Left renal pelvis (tissue), 4 donors: ENCODE measurements at regions not wholly inside any gene's neighbourhood (a gene's known extent, or its start where the extent isn't known, plus 50 kb on each side); places are given as distances from the start of the nearest gene placed in this dataset.

Experiments
- DNase-seq, 4 donors: peaks; one replicate each; pipeline ENCODE4 v3.0.0-alpha.2; 2013; ENCODE audit warnings: low read depth in 4 of 4, low spot score in 3 of 4

DNA sequence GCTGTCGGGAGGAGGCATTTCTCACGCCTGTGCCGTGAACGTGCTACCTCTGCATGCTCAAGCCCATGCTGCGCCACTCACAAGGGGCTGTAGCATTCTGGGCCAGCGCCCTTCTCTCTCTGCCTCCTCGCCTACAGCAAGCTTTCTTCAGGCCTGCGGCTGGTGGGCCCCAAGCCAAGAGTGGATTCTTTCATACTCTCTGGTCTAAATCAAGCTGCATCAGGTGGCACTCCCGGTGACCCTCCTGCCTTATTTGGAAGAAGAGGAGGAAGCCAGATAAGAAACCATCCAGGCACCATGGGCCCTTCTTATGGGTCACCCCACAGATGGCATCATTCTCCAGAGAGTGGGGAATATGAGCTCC lies 86.7 kb upstream of the DUSP5 start:
- DNase-seq: no peak

DNA sequence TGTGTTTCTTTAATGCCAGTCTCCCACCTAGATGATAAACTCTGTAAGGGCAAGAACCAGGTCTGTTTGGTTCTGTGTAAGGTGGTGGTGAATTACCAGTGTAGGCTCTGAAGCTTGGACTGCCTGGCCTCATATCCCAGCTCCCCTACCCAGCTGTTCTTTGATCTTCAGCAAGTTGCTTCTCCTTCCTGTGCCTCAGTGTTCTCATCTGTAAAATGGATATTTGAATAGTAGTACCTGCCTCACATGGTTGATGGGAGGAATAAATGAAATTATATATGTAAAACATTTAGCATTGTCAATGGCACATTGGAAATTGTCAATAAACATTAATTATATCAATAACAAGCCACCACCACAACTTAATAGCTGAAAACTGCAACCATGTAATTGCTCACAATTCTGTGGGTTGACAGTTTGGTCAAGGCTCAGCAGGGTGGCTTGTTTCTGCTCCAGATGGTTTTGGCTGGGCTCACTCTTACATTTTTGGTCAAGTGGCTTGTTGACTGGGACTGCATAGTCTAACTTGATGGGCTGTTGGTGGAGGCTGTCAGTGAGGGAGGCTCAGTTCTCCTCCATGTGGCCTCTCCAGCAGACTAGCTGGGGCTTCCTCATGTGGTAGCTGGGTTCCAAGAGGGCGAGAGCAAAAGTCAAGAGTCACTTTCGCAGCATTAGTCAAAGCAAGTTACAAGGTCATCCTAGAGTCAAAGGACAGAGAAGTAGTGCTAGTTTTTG lies 84.5 kb upstream of the DUSP5 start:
- no peak for DNase-seq

DNA sequence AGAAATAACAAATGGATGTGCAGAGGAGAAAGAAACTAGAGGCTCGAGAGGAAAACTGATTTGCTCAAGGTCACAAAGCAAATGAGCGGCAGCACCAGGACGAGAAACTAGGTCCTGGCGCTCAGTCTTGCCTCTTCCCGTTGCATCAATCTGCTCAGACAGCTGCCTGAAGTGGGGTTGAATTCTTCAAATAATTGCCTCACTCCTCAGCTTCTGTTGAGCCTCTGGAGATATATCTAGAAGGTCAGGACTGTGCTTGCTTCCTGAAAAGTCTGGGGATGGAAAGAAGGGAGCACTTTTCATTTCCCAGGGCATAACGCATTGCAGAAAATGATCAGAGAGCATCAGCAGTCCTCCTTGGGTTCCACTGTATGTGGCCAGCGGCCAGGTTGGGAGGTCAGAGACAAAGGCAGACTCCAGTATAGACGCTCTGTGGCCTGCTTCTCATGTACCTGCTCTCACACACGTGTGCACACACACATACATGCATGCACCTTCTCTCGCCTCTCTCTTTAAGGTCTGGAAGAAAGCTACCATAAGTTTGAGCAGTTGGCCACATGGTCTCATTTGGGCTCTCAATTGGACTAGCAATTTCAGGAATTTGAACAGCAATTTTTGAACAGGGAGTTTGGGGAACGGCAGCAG lies 83.7 kb upstream of the DUSP5 start:
- DNase-seq: no peak

DNA sequence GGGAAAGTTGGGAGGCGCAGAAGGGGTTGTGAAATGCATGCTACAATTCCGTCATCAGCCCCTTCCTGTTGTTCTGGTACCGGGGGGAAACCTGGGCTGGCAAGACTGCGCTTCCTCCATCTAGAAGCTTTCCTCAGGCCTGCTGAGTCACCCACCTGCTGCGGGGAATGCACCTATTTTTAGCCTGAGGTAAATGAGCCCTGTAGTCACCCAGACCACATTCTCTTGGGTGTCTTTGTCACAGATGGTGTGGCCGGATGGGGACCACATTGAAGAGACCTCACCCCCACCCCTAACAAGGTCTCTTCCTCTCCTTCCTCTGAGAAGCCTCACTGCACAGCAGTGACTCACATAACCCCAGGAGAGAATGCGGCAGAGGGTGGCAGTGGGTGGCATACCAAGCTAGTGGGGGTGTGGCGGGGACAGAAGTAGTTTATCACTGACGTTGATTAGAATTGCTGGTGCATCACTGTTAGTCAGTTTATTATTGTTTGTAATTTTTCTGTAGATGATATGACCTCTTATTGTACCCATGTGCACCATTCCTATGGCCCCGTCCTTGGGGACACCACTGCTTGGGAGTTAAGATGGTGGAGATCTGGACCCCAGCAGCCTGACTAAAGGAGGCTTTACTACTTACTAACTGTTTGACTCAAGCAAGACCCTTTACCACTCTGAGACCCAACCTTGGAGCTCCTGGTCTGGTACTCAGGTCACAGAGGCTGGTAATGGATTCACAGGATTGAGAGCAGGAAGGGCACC lies 83.0 kb upstream of the DUSP5 start:
- no peak for DNase-seq

DNA sequence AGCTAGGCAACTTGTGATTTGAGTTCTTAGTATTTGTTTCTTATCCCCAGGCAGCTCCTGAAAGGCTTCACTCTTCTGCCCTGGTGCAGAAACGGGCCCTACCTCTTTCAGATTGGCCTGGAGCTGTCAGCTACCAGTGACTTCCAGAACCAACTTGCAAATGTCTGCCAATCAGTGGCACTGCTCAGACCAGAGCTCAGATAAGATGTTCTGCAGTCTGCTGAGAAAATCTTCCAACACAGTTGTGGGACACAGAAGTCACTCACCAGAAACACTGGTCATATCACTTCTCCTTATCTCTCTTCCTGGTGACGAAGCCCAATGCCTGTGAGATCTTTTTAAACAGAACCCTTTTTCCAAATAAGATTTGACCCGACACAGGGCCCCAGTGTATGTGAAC lies 81.9 kb upstream of the DUSP5 start:
- DNase-seq: no peak

DNA sequence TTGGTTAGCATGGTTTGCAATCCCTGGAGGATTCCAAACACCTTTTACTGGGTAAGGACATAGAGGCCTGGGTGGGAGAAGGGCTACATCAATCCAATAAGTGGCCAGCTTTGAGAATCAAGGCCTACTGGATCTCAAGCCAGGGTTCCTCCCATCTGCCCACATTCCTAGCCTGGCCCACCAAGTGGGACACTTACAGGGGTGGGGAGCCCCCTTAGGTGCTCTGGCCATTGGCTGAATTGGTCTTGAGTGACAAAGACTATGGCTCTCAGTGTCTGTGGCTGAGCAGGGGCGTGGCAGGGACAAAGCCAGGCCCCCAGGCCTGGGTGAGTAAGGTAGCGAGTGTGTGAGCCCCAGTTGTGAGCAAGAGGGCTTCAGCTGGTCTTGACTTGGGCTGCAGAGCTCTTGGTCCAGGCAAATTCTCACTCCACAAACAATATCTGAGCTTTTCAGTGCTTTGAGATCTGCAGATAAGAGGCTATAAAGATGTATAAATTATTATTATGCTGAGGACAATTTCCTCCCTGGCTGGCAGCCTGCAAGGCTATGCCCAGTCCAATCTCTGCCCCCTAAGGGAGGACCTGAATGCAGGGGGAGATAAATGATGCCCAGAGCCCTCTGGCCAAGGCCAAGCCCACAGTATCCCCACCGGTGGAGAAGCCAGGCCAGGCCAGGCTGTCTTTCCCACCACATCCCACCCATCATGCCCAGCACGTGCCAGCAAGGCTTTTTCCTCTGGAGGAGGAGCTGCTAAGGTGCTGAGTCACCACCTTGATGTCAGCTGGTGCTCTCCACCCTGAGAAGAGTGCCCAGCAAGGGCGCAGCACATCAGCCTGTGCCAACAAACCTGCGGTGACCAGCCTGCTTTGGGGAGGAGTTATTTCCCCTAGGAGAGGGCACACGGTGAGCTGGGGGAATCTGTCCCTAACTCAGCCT lies 80.7 kb upstream of the DUSP5 start:
- DNase-seq: no peak

DNA sequence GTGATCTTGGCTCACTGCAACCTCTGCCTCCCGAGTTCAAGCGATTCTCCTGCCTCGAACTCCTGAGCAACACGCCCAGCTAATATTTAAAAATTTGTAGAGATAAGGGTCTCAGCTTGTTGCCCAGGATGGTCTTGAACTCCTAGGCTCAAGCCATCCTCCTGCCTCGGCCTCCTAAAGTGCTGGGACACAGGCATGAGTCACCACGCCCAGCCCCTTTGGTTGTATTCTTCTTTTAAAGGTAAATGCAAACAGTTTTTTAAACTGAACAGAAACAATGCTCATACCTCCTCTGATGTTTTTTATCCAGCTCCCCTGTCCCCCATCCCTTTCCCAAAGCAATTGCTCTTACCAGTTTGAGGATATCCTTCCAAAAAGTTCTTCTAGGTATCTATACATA lies 79.5 kb upstream of the DUSP5 start:
- no peak for DNase-seq

DNA sequence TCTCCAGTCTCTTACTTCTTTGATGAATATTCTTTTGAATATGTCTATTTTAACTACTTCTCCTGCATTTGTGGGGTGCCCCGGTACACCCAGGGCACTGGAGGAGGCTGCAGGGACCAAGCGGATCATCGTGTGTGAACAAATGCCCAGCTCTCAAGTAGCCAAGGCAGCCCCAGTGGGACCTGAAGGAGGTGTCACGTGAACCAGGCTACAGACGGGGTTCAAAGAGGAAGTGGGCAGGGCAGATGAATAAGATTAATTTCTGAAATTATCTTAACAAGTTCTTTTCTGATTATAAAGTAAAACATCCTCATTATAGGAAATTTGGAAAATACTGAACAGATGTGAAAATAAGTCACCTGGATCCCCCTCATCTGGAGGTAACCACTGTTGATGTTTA lies 78.4 kb upstream of the DUSP5 start:
- no peak for DNase-seq

DNA sequence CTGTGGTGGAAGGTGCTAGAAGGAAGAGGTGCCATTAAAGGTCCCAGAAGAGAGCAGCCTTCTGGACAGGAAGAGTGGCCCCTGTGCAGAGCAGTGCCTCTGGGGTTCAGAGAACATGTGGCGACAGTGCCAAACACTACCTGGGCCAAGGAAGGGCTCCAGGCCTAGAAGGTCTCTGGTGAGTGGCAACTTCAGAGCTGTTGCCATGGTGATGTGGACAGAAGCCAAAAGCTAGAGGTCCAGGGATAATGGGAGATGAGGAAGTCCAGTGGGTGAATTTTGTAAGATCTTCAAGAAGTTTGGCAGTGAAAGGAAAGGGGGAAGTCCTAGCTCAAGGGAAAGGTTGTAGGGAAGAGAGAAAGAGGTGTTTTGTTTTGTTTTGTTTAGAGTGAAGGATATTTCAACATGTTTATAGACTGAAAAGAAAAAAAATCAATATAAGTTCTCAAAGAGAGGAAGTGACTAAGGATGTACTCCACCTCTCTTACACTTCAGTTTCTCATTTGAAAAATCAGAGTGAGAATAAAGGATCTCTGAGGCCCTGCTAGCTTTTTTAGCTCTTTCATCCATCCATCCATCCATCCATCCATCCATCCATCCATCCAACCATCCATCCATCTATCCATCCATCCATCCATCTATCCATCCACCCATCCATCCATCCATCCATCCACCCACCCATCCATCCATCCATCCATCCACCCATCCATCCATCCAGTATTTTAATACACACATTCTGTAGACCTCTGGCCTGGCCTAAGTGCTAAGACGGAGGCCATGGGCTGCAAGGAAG lies 77.1 kb upstream of the DUSP5 start:
- DNase-seq: no peak

DNA sequence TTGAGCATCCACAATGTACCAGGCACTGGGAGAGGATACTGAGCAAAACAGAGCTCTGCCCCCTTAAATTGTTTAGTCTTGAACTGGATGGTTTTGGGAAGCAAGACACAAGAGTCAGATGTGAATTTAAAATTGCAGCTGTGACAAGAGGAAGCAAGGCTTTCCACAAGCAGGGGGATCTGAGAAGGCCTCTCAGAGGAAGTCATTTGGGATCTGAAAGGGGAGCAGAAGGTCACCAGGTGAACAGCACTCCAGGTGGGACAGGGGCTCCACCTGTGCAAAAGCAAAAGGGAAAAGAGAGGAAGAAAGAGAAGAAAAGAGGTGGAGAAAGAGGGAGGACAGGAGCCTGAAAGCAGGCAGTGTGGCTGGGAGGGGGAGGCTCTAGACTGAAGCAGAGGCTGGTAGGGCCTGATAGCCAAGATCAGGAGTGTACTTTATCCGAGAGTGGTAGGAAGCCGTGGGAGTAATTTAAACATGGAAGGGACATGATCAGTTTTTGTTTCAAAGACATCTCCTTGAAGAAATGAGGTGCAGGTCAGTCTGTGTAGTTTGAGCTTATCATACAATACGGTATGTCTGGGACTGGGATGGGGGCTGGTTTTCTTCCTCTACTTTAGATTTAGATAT lies 76.1 kb upstream of the DUSP5 start:
- no peak for DNase-seq

DNA sequence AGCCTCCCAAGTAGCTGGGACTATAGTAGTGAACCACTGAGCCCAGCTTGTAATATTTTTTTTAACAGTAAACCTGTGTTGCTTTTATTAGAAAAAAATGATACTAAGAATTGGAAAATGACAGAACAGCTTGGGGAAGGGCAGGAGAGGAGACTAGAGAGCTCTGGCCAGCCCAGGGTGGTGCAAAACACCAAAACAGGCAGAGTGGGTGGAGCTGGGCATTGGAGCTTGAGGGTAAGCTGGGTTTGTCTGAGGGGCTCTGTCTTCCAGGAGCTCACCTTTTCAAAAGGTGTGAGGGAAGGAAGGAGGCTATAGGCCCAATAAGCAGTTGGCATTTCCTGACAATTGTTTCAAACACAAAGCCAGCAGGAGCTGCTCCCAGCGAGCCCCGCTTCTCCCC lies 75.2 kb upstream of the DUSP5 start:
- no peak for DNase-seq

DNA sequence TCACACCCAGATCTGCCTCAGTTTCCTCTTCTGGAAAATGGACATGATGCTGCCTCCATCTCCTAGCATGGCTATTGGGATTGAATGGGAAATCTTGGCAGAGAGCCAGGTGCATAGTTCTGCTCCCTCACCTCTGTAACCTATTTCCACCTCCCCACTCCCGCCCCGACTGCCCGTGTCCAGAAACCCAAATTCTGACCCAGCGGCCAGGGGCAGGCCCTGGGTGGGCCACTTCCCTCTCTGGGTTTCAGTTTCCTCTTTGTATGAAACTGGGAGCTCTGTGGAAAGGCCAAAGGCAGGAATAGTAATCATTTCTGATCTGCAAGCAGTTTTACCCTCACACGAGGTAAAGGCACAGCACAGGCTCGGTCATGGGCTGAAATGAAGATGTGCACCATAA lies 74.1 kb upstream of the DUSP5 start:
- no peak for DNase-seq

DNA sequence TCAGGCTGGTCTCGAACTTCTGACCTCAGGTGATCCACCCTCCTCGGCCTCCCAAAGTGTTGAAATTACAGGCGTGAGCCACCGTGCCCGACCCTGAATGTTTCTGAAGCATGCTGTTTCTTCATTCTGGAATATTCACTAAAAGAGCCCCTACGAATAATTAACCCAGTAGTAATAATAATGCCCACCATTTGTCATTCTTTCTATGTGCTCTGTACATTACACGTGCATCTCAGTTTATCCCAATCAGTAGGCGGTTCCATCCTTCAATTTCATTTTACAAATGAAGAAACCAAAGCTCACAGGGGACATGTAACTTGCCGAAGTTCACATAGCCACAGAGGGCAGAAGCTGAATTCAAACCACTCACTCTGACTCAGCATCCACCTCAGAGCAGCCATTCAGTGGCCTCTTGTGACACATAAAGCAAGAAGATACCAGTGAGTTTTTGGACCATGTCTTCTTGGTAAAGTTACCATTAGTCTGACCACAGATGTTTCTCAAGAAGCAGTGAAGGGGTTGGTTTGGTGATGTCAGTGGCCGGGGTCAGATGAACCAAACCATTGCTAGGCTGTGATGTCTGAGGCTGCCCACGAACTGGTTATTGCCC lies 71.9 kb upstream of the DUSP5 start:
- no peak for DNase-seq

DNA sequence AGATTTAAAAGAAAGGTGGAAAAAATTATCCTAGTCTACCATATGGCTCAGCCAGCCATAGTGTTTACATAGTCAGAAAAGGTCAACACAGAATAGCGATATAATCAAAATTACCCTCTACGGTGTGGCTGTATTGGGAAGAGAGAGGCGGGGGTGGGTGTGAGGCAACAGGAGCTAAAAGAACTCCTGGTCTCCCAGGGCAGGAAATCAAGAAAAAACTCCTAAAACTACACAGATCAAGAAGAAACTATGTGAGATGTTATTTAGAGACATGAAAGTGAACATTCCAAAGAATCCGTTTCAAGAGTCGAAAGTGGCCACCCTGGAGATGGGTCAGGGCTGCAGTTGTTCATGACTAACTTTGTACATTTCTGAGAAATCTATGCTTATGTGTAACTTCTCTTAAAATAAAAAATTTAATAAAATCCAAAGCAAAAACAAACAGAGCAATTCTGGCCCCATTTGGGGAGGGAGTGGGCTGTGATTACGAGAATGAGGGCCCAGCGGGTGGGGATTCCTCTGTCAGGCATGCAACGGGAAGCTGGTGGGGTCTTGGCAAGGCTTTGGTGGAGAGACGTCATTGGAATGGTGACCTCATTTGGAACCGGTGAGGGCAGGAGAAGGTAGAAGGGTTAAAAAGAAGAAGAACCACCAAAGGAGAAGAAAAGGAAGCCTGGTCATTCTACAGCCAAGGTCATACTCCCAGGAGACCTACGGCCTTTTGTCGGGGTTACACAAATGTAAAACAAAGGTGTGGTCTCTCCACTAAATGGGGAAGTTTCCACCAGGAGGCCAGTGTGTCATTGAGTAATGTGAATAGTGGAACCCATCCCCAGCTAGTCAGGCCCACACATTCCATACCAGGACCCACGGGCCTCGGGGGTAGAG lies 71.2 kb upstream of the DUSP5 start:
- no peak for DNase-seq

DNA sequence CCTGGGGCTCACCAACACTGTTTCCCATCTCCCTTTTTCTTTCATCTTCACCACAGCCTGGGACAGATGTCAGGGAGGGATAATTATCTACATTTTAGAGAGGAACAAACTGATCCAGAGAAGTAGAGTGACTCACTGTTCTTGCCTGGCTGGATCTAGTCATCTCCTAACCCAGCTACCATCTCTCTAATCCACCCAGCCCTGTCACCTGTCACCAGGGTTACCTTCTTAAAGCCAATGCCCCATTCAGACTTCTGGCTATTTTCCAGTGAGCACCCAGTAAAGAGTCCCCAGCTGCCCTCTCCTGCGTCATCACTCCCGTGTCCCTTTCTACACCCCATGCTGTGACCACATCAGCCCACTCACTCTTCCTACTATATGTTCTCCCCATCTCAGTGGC lies 68.4 kb upstream of the DUSP5 start:
- DNase-seq: no peak

DNA sequence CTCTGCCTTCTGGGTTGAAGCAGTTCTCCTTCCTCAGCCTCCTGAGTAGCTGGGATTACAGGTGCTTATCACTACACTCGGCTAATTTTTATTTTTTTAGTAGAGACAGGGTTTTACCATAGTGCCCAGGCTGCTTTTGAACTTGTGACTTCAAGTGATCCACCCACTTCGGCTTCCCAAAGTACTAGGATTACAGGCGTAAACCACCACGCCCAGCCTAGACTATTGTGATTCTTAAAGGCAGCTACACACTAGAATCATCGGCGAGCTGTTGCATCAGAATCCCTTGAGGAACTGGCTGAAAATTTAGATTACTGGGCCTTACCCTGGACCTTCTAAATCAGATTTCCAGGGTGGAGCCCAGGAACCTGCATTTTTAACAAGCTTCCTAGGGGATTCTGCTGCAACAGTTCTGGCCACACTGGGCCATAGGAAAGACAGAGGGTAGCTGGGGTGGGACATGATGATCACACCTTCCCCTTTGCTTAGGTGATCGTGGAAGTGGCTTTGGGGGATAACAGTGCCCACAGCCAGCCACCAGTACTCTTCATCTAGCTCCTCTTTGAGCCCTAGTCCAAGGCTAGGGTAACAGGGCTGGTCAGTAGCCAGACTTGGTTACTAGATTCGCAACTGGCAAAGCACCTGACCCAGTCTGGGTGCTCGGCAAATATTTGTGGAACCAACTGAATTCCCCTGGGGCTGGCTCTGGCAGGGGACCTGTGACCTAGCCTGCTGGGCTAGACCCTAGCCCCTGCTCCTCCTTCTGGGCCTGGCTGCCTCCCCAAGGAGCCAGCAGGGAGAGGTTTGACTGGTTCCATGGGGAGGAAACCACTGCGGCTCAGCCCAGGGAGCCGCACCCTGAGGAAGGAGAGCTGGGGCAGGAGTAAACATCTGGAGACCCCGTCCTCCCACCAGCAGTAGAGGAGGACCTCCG lies 67.1 kb upstream of the DUSP5 start:
- DNase-seq: no peak

DNA sequence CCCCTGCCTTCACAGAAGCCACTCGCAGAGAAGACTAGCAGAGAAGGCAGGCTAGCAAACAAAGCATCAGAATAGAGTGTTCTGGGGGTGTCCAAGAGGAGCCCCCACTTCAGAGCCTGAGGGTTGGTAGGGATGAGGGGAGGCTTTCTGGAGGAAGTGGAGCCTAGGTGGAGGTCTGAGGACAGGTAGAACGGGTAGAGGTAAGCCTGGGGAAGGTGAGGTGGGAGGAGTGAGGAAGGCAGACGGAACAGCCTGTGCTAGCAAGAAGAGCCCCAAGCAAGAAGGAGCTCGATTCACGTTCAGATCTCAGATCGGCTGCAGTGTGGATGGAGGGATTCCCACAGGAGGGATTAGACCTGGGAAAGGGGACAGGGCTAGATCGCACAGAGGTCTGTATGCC lies 66.0 kb upstream of the DUSP5 start:
- no peak for DNase-seq
